ENCODE measurements at regions not wholly inside any gene's neighbourhood (a gene's known extent, or its start where the extent isn't known, plus 50 kb on each side); places are given as distances from the start of the nearest gene placed in this dataset.

DNA sequence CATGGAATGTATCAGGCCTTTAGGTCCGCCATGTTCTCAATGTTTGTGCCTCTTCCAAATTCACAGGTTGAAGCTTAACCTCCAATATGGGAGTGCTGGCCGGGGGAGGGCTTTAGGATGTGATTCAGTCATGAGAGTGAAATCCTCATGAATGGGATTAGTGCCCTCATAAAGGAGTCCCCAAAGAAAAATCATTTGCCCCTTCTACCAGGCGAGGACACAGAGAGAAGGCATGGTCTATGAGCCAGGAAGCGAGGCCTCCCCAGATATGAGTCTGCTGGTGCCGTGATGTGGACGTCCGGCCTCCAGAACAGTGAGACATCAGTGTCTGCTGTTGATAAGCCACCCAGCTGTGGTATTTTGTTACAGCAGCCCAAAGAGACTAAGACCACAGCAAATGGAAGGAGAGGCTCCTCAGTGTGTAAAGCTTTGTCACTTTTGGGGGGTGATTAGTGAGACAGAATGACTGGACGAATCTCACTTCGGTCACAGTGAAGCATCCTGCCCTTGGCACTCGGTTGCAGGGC lies 231.3 kb upstream of the KLF6 start:
- CTCF ChIA-PET: no interaction called here
- intact Hi-C loops (cut with micrococcal nuclease; ENCODE audit: unreplicated experiment): no loop called here
- H3K4me3 Mint-ChIP-seq (ENCODE audit: low read depth, unreplicated experiment): no peak overlapping the region
- H3K27me3 Mint-ChIP-seq (ENCODE audit: unreplicated experiment): no peaks in the 10 kb centered on the region
- BruUV-seq (replicated peaks): no TSS peak
- no peaks in the 10 kb centered on the region for H3K36me3 Mint-ChIP-seq (ENCODE audit: insufficient read depth, unreplicated experiment)
- H3K27ac Mint-ChIP-seq (ENCODE audit: unreplicated experiment): no peak overlapping the region
- TF ChIP-seq, protein P1, sequence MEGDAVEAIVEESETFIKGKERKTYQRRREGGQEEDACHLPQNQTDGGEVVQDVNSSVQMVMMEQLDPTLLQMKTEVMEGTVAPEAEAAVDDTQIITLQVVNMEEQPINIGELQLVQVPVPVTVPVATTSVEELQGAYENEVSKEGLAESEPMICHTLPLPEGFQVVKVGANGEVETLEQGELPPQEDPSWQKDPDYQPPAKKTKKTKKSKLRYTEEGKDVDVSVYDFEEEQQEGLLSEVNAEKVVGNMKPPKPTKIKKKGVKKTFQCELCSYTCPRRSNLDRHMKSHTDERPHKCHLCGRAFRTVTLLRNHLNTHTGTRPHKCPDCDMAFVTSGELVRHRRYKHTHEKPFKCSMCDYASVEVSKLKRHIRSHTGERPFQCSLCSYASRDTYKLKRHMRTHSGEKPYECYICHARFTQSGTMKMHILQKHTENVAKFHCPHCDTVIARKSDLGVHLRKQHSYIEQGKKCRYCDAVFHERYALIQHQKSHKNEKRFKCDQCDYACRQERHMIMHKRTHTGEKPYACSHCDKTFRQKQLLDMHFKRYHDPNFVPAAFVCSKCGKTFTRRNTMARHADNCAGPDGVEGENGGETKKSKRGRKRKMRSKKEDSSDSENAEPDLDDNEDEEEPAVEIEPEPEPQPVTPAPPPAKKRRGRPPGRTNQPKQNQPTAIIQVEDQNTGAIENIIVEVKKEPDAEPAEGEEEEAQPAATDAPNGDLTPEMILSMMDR (IDR thresholded peaks at IDR 0.05; ENCODE audit: unreplicated experiment): no peak
- no peaks in the 10 kb centered on the region for H3K4me1 Mint-ChIP-seq (ENCODE audit: low read depth, unreplicated experiment)
- DNase-seq: no peak
- no peaks in the 10 kb centered on the region for H3K9me3 Mint-ChIP-seq (ENCODE audit: low read depth, unreplicated experiment)

DNA sequence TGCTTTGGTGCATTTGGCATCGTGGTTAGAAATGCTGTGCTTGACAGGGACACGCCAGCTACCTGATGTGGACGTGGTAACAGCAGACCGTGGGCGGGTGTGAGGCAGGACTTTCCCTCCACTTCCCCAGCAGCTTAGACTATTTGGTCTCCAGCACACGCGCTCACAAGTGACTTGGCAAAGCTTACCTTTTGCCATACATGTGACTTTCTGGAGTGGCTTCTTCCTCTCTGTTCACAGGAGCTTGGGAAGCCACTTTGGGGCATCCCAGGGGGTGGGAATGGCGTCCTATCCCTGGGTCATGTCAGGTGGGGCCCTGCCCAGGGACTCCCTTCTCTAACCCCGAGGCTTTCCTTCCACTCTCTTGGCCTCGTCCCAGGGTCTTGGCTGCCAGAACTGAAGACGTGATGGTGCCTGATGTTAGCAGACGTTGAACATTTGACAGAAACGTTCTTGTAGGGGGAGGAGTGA lies 228.7 kb upstream of the KLF6 start:
- no peak overlapping the region for H3K27ac Mint-ChIP-seq (ENCODE audit: unreplicated experiment)
- H3K4me1 Mint-ChIP-seq (ENCODE audit: low read depth, unreplicated experiment): no peaks in the 10 kb centered on the region
- H3K4me3 Mint-ChIP-seq (ENCODE audit: low read depth, unreplicated experiment): no peak overlapping the region
- intact Hi-C loops (cut with micrococcal nuclease; ENCODE audit: unreplicated experiment): no loop called here
- TF ChIP-seq, protein P1 (IDR thresholded peaks at IDR 0.05; ENCODE audit: unreplicated experiment): no peak
- H3K36me3 Mint-ChIP-seq (ENCODE audit: insufficient read depth, unreplicated experiment): no peaks in the 10 kb centered on the region
- H3K9me3 Mint-ChIP-seq (ENCODE audit: low read depth, unreplicated experiment): no peaks in the 10 kb centered on the region
- CTCF ChIA-PET: no interaction called here
- no TSS peak for BruUV-seq (replicated peaks)
- H3K27me3 Mint-ChIP-seq (ENCODE audit: unreplicated experiment): no peaks in the 10 kb centered on the region
- DNase-seq: no peak

DNA sequence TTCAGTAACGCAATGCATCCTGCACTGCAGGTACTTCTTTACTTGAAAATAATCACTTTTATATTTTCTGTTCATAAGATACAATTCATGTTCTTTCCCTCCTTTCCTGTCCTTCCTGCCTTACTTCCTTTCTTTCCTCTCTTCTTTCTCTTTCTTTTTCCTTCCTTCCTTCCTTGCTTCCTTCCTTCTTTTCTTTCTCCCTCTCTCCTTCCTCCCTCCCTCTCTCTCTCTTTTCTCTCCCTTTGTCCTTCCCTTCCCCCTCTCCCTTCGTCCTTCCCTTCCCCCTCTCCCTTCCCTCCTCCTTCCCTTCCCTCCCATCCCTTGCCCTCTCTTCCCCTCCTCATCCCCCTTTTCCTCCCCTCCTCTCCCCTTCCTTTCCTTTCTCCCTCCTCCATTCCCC lies 227.8 kb upstream of the KLF6 start:
- no TSS peak for BruUV-seq (replicated peaks)
- intact Hi-C loops (cut with micrococcal nuclease; ENCODE audit: unreplicated experiment): no loop called here
- H3K27me3 Mint-ChIP-seq (ENCODE audit: unreplicated experiment): no peaks in the 10 kb centered on the region
- no peak overlapping the region for H3K27ac Mint-ChIP-seq (ENCODE audit: unreplicated experiment)
- TF ChIP-seq, protein P1 (IDR thresholded peaks at IDR 0.05; ENCODE audit: unreplicated experiment): no peak
- no peaks in the 10 kb centered on the region for H3K9me3 Mint-ChIP-seq (ENCODE audit: low read depth, unreplicated experiment)
- no peak overlapping the region for H3K4me3 Mint-ChIP-seq (ENCODE audit: low read depth, unreplicated experiment)
- CTCF ChIA-PET: no interaction called here
- H3K4me1 Mint-ChIP-seq (ENCODE audit: low read depth, unreplicated experiment): no peaks in the 10 kb centered on the region
- DNase-seq: no peak
- no peaks in the 10 kb centered on the region for H3K36me3 Mint-ChIP-seq (ENCODE audit: insufficient read depth, unreplicated experiment)

DNA sequence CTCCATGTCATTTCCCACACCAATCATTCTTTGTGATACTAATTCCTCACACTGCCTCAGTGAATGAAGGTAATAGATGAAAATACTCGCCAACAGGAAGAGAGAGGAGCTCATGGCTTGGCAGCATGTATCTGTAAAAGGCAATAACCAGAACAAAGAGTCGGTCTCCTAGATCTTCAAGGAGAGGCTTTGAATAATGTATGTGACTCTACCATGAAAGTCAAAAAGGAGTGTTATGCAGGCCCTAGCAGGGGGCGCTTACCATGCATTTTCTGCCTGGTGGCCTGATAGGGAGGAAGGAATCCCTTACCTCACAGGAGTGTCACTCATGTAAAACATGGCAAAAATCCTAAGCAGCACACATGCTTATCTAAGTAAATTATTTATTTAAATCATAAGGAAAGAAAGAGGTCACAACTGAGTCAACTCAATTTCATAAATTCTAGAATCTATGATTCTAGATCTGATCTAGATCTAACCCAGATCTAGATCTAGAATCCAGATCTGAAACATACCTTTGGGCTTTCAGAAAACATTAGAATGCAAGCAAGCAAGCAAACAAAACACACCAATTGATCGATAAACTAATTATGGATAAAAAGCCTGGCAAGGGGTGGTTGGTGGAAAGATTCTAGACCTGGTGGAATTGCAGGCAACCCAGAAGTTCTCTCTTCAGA lies 226.3 kb upstream of the KLF6 start:
- intact Hi-C loops (cut with micrococcal nuclease; ENCODE audit: unreplicated experiment): no loop called here
- Mint-ChIP-seq H3K36me3 (ENCODE audit: insufficient read depth, unreplicated experiment) (no peaks in the 10 kb centered on the region), H3K4me3 (ENCODE audit: low read depth, unreplicated experiment) (no peak overlapping the region), H3K27me3 (ENCODE audit: unreplicated experiment) (no peaks in the 10 kb centered on the region), H3K9me3 (ENCODE audit: low read depth, unreplicated experiment) (no peaks in the 10 kb centered on the region), H3K4me1 (ENCODE audit: low read depth, unreplicated experiment) (no peaks in the 10 kb centered on the region), H3K27ac (ENCODE audit: unreplicated experiment) (no peak overlapping the region)
- no TSS peak for BruUV-seq (replicated peaks)
- DNase-seq: no peak
- TF ChIP-seq, protein P1 (IDR thresholded peaks at IDR 0.05; ENCODE audit: unreplicated experiment): no peak
- CTCF ChIA-PET: no interaction called here

Data from Calu3 (cell line).